ENCODE measurements at regions not wholly inside any gene's neighbourhood (a gene's known extent, or its start where the extent isn't known, plus 50 kb on each side); places are given as distances from the start of the nearest gene placed in this dataset.

GRCh38 chr5:129170050-129170449 lies 75.5 kb downstream of the ISOC1 start:
- no peak overlapping the region for H3K9ac ChIP-seq (replicated peaks; ENCODE audit: extremely low read depth, insufficient read depth, low read length)
- CTCF ChIA-PET = no interaction called here
- H3K4me1 ChIP-seq (ENCODE audit: control insufficient read depth, extremely low read depth, insufficient read depth, low read length) = no peaks in the 10 kb centered on the region
- no peak for TF ChIP-seq POLR2A (IDR thresholded peaks at IDR 0.05; ENCODE audit: low read depth, low read length)
- no peak for TF ChIP-seq EZH2 (IDR thresholded peaks at IDR 0.05; ENCODE audit: borderline replicate concordance, low read depth, low read length, severe bottlenecking)
- no peak for TF ChIP-seq FOS (IDR thresholded peaks at IDR 0.05; ENCODE audit: borderline replicate concordance, insufficient read depth, low read length)
- TF ChIP-seq MYC (IDR thresholded peaks at IDR 0.05; ENCODE audit: low read depth, low read length) = no peak
- TF ChIP-seq JUN (IDR thresholded peaks at IDR 0.05; ENCODE audit: borderline replicate concordance, insufficient read depth, insufficient read length, low read depth) = no peak
- no peak for TF ChIP-seq GATA2 (IDR thresholded peaks at IDR 0.05; ENCODE audit: insufficient read depth, insufficient read length, low read depth, low read length)
- TF ChIP-seq CTCF (IDR thresholded peaks at IDR 0.05; ENCODE audit: extremely low read depth in 1 of 2, insufficient read depth in 1 of 2, low read depth in 1 of 2, low read length in 2 of 2) = no peak
- TF ChIP-seq MAX (IDR thresholded peaks at IDR 0.05; ENCODE audit: insufficient read depth, insufficient read length) = no peak
- TF ChIP-seq POLR2AphosphoS5 (IDR thresholded peaks at IDR 0.05; ENCODE audit: insufficient read depth, low read depth, low read length) = no peak
- H3K79me2 ChIP-seq (ENCODE audit: control insufficient read depth, insufficient read depth, low read length) = no peaks in the 10 kb centered on the region
- no peaks in the 10 kb centered on the region for H3K27me3 ChIP-seq (ENCODE audit: control insufficient read depth in 2 of 2, insufficient read depth in 2 of 2, low read length in 2 of 2)
- H3K4me3 ChIP-seq (replicated peaks in 1 of 3; ENCODE audit: insufficient read depth in 1 of 3, low read depth in 1 of 3, low read length in 3 of 3) = no peak overlapping the region
- H3K9me1 ChIP-seq (replicated peaks; ENCODE audit: control insufficient read depth, extremely low read depth, insufficient read depth, low read length) = no peaks in the 10 kb centered on the region
- BruUV-seq (replicated peaks) = no TSS peak
- dilution Hi-C loops (cut with MboI; ENCODE audit: extremely low pct_ligation_motif_present, low sequenced_read_pairs) = no loop called here
- no peak overlapping the region for H3K27ac ChIP-seq (ENCODE audit: insufficient read depth, low read depth, low read length)
- no peak overlapping the region for H2AFZ ChIP-seq (ENCODE audit: low read depth, low read length)
- H3K9me3 ChIP-seq (replicated peaks; ENCODE audit: control insufficient read depth, insufficient read depth, low read length) = no peaks in the 10 kb centered on the region
- no peak overlapping the region for H3K4me2 ChIP-seq (ENCODE audit: insufficient read depth, low read length)
- no peaks in the 10 kb centered on the region for H3K36me3 ChIP-seq (ENCODE audit: control insufficient read depth in 2 of 2, extremely low read depth in 1 of 2, insufficient read depth in 2 of 2, low read length in 2 of 2)
- intact Hi-C loops (cut with micrococcal nuclease) = loop anchor here (5.0 kb wide), 1 partner anchor 597 kb away; no protein-coding TSS in a partner anchor
- DNase-seq (ENCODE audit: low read depth, low spot score) (no peak), FAIRE-seq (no peak)
- POLR2A ChIA-PET = no interaction called here
- no peaks in the 10 kb centered on the region for H4K20me1 ChIP-seq (replicated peaks; ENCODE audit: control insufficient read depth, extremely low read depth, insufficient read depth, low read length)
